ENCODE measurements at regions not wholly inside any gene's neighbourhood (a gene's known extent, or its start where the extent isn't known, plus 50 kb on each side); places are given as distances from the start of the nearest gene placed in this dataset.

DNA sequence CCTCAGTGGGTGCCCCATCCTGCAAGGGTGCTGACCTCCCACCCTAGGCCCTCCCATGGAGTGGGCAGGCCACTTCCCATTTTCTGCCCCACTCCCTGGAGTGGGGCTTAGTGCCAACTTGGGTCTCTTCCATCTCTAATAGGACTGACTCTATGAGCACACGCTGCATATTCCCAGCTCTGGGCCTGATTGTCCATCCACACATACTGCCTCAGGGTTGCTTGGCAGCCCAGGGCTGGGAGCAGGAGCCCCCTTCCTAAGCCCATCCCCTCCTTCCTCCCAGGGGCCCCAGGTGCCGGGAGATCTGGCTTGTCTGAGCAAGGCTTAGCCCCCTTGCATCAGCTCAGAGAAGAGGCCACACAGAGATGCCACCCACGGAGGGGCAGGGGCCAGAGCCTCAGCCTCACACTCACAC, 55.1 kb downstream of the PJA1 start:
- DNase-seq (ENCODE audit: low read depth), result no peak

DNA sequence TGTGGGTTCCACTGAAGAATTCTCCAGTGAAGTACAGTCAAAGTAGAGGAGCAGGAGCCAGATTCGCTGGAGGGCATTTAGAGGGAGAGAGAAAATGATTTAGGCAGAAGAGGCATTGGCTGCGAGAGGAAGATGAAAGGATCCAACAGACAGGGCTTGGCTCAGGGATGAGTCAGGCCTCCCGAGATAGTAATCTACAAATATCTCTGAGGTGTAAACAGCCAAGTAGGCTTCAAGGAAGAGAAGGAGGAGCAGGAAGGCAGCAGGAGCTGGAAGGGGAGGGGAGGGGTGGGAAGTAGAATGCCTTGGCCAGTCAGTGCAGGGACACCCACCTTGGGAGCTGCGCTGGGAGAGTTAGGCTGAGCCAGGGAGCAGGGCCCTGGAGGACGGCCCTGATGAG, 55.5 kb downstream of the PJA1 start:
- DNase-seq (ENCODE audit: low read depth), result peak; percentile 22

DNA sequence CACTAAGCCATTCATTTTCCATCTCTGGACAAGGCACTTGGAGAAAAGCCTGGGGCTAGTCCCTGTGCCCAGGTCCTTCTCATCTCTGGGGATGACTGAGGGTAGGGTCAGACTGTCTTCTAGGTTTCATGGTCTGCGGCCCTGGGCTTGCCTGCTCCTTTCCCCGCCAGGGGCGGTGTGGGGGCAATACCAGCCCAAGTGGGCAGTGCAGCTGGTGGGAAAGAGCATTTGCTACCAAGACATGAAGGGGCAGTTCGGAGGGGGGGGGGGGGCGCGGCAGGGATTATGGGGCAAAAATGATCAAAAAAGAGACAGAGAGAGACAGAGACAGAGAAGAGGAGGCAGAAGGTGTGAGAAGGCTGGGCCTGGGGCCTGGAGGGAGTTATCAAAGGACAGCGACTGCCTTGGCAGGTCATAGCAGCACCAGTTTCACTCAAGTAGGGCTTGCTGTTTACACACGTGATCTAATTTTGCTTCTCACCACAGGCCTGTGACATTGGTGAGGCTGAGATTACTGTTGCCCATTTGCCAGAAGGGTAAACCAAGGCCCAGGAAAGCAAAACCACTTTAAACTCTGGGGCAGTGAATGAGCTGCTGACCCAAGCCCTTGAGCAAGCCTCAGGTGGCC, 56.1 kb downstream of the PJA1 start:
- DNase-seq (ENCODE audit: low read depth), result no peak

DNA sequence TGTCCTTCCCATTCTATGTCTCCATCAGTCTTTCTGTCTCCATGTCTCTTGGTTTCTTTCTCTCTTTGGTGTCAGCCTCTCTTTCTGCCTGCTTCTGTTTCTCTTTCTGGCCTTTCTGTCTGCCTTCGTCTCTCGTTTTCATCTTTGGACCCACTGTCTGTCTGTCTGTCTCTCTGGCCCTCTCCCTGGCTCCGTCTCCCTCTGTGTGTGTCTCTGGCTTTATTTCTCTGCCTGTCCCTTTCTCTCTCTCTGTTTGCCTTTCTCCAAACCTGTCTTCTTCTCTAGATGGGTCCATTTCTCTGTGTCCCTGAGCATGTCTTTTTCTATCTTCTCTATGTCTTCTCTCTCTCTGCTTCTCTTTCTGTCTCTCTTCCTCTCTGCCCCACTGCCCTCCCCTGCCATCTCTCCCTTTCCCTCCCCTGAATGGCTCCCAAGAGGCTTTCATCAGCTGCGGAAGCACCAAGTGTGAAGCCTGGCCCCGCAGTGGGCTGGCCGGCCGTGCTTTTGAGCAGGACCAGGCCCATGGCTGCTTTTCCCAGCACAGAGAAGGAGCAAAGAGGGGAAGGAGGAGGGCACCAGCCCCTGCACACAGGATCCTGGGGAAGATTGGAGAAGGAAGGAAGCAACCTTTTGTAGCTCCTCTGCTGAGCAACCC, 57.4 kb downstream of the PJA1 start:
- no peak for DNase-seq (ENCODE audit: low read depth)

DNA sequence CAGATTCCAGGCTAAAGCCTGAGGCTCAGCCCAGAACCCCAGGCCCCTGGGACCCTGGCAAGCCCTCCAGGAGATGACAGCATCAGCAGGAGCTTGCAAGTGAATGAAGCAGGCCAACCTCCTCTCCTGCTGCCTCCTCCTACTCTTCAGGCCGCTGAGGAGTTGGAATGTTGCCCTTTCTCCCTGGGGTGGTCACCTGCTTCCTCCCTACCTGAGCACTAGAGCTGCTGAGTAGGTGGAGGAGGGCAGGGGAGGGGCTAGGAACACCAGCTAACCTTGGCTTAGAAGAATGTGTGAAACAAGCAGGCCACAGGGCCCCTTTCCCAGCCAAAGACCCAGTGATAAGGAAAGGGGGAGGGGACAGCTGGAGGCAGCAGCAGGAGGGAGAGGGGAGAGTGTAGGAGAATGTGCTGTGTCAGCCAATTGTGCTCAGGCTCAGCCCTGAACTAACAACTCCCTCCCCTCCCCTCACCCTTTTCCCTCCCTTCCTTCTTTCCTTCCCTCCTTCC, 58.0 kb downstream of the PJA1 start:
- DNase-seq (ENCODE audit: low read depth), result no peak

DNA sequence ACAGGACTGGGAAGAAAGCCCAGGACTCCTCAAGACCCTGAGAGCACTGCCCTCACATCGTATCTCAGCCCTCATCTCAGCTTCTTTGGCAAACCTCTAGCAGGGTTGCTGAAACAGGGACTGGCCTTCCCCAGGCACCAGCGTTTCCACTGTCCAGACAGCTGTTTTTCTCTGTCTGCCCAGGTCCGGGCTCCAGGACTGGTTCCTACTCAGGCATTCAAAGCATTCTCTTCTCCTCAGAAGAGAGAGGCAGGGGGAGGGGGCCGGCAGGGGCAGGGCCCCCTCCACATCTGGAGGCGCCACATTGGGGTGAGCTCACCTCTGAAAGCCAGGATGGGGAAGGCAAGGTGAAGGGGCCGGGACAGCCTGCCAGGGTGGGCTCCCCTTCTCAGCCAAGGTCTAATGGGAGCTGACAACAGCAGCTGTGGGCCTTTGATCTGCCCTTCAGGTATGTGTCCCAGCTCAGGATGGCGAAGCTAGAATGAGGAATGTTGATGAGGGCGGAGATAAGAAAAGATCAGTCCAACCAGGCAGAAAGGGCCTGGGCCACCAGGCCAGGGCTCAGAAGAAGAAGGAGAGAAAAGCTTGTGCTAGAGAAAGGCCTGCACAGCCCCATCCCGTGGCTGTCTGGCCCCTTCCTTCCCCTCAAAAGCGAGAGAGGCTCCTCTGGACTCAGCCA, 60.4 kb downstream of the PJA1 start:
- DNase-seq (ENCODE audit: low read depth), result no peak

DNA sequence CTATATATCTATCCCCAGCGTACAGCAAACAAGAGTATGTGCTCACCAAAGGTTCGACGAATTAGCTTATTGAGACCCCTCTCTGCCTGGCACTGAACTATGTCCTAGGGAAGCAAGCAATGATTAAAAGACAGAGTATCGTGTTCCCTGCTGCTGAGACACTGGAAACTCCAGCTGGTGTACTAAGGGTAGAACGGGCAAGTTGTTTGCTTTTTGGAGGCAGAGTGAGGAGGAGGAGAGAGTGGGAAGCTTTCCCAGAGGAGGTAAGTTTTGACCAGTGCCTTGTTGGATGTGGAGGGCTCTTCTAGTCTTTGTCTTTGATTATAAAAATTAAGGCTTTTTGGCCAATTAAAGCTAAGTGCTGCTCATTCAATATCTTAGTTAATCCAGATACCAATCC, 61.7 kb downstream of the PJA1 start:
- DNase-seq (ENCODE audit: low read depth), result no peak

DNA sequence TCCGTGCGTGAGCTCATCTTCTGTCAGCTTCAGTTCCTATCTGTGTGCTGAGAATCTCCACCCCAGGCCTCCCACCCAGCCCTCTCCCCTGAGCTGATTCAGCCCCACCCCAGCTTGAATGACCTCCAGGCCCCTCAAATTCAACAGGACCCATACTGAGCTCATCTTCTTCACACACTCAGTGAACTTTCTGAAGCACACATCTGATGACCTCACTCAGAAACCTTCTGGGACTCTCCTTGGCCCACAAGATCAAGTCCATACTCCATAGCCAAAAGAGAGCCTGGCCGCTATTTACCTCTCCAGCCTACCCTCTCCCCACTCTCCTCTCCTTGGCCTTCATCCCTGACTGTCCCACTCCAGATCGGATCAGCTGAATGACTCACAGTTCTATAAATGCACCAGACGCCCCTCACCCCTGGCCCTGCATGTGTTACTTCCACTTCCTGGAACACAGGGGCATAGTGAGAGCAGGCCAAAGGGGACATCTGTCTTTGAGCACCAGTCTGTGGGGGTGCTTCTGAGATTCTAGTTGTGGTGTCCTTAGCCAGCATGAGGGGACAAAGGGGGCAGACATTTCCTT, 62.5 kb downstream of the PJA1 start:
- DNase-seq (ENCODE audit: low read depth), result peak; percentile 8

DNA sequence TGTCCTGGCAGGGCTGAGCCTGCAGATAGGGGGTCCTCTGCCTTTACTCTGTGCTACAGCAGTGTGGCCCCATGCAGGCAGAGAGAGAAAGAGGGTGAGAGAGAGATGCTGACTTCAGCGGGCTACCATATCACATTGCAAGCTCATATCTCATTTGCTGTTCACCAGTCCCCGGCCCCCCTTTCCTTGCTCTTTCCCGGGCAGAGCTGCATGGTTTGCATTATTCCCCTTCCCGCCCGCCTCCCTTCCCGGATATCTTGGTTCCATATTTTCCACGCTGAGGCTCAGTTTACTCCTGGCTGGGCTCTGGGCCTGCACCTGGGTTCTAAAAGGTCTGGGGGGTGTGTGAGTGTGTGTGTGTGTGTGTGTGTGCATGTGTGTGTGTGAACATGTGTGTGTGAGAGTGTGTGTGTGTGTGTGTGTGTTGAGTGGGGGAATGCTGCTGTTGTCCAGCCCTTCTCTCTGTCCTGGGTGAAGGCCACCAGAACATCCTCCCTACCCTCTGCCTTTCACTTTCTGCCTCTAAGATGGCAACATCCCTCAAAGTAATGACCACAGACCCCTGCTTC, 63.5 kb downstream of the PJA1 start:
- DNase-seq (ENCODE audit: low read depth), result no peak

DNA sequence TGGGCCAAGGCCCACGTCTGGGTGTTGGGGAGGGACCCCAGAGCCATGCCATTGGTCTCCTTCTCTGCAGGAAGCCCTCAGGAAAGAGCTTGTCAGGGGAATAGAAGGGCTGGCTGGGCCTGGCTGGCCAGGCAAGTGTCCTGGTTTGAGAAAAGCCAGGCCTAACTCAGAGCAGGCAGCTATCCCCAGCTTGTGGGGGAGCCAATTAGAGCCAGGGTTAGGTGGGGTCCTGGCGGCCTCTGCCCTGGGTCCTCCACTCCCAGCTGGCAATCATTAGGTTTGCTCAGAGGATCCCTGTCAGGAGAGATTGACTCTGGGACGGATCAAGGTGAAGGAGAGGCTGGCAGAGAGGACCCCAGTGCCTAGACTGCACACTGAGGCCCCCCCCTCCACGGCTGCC, 64.8 kb downstream of the PJA1 start:
- DNase-seq (ENCODE audit: low read depth), result no peak

DNA sequence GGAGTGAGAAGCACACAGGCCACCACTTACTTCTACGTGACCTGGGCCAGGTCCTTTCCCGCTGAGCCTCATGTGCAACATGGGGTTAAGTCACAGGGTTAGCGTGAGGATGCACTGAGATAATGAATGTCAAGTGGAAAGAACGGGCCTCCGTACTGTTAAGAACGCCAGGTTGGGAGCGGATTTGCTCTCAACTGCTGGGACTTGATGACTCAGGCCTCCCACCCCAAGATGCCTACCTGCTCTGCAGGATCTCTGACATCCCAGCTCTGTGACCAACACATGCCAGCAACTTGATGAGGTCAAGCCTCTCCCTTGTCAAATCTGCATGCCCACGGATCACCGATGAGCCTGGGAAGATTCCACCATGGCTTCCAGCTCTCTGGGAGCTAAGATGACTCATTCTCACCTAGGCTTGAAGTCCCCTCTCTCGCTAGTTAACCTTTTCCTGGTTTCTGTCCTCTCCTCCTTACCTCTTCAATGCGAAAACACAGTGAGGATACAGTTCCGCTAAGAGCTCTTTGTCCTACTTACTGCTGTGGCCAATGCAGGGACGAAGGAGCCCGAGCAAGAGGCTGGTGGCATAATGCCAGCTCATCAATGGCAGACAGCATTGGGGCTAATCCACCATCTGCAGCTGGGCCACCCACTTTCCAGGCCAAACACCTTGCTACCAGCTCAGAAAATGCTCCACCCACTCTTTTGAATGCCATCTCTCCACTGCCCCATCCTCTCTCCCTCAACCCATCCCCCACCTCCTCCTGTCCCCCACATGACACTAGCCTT, 67.6 kb downstream of the PJA1 start:
- DNase-seq (ENCODE audit: low read depth), result no peak

DNA sequence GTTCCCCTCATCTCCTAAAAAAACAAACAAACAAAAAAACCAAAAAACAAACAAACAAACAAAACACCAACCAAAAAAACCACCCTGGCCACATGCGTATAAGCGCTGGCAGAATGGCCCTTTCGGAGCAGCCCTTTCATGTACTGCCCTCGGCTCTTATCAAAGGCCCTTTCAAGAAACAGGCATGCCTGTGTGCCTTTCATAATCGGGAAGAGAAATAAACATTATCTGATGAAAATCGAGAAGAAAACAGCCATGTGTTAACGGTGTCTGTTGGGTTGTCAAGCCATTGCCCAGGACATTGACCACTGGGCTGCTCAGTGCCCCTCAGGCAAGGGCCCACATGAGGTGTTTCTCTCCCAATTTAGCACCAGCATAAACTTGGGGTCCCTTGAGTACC, 68.3 kb downstream of the PJA1 start:
- DNase-seq (ENCODE audit: low read depth), result no peak

DNA sequence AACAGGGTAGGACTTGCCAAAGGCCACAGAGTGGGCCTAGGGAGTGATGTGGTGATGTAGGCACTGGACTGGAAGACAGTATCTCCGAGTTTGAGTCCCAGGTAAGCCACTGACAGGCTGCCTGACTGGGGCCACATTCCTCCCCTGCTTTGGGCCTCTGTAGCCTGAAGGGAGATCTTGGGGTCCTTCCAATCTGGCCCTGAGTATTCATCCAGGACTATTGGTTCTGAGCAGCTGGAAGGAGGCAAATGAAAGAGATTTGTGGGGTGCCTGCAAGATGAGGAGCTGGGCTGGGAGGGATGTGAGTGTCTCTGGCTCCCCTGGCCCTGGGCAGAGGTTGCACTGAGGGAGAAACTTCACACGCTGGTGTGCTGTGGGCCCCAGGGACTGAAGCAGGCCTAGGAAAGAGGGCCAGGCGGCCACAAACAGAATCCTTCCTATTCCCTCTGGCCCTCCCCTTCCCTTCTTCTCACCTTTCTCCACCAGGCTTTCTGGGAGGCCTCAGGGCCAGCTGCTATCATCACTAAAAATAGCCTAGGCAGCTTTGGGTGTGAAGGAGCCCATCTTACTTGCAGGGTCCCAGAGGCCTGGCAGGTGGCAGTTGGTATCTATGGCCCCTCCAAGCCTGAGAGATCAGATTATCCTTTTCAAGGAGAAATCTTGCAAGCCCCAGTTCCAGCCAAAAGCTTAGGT, 70.1 kb downstream of the PJA1 start:
- peak; percentile 22 for DNase-seq (ENCODE audit: low read depth)

DNA sequence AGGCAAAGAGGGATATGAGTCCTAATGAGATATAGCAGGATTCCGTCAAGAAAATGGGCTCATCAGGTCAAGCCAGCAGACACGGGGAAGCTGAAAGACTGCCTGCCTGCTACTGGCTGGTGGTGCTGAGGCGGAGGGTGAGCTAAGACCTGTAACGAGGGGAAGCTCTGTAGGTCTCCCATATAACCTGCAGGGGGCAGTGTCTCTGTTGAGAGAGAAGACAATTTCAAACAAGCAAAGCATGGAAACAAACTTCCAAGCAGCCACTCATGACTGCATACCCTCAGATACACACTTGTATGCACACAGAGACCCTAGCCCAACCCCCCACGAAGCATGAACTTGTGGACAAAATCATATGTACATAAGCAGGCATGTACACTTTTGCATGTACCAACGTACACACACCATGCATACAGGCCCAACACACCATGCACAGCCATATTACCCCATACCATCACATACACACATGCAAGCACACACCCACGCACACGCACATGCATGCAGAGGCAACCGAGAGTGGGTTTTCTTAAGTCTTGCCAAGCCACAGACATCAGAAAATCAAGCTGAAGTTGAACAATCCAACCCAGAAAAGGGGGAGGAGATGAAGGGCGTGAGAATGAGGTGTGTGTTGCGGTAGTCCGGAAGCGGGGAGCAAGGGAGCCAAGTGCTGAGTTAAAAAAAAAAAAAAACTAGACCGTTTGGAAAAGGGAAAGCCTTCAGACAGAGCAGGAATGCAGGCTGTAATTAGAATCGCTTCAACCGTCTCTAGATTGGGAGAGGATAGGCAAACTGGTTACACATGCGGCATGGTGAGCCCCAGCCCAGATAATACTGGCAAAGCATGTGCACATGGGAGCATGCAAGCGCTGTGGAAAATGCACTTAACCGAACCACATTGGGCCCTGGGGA, 71.0 kb downstream of the PJA1 start:
- peak; percentile 49 for DNase-seq (ENCODE audit: low read depth)

DNA sequence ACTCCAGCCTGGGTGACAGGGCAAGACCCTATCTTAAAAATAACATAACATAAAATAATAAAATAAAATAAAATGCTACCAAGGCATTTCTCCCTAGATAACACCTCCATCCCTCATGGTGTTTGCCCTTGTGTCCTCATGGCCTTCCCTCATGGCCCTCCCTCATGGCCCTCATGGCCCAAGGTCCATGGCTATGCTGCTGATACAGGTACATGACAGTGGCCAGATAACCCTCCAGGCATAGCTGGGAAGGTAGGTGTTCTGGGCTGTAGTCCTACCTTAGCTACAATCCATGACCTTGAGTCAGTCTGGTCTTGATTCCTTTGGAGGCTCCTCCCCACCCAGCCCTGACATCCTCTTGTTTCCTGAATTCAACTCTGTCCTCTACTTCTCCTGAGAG, 75.2 kb downstream of the PJA1 start:
- DNase-seq (ENCODE audit: low read depth), result no peak

DNA sequence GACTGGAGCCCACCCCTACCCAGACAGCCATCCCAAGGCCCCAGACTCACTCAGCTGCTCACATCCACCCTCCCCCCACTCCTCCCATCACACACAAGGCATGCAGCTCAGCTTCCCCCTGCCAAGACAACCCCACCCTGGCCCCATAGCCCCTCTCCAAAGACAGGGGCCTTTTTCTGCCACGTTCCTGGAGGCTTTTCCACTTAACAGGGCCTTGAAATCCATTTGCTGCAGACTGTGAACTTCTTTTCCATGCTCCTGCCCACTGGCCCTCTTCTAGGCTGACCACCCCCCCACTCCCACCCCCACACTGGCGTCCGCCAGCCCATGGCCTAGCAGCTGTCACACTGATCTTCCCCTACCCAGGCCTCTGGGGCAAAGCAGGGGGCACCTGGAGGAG, 76.0 kb downstream of the PJA1 start:
- no peak for DNase-seq (ENCODE audit: low read depth)

DNA sequence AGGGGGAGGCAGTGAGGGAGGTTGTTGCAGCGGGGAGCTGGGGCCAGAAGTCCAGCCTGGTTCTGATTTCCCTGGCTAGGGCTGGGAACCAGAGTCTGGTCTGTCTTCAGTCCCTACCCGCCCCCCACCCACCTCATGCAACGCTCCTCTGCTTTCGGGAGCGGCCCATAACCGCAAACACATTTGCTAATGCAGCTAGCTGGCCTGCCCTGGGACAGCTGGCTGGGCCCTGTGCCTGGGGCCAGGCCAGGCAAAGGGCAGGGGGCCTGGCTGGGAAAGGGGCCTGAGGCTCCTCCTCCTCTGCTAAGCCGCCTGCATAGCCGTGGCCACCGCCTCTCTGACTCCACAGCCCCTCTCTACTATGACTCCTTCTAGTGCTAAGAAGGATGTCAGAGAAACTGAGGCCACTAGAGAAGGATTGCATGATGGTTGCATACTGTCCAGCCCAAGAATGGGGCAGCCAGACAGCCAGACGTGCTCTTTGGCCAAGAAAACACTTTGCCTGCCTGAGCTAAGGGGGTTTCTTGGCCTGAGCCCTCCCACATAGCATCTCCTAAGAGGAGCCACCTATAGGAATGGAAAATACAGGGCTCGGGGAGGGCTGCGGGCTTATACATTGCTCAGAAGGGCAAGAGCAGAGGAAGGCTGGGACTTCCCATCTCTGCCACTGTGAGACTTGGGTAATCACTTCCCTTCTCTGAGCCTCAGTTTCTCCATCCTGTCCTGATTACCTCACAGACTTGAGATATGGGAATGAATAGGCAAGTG, 76.9 kb downstream of the PJA1 start:
- DNase-seq (ENCODE audit: low read depth), result peak; percentile 63

DNA sequence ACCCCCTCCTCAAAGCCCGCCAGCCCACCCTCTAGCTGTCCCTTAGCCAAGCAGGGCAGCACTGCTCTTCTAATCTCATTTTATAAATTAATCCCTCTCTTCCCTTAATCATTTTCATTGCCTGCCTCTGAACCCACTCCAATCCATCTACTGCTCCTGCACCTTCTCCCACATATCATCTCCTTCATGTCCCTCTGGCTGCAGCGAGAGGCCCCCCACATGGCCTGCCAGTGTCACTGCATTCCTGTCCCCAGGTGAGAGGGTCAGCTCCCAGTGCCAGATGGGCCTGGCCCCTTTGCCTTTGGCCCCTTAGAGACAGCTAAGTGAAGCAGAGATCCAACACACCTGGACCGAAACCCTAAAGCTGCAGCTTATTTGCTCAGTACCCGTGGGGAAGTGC, 79.4 kb downstream of the PJA1 start:
- DNase-seq (ENCODE audit: low read depth), result no peak

DNA sequence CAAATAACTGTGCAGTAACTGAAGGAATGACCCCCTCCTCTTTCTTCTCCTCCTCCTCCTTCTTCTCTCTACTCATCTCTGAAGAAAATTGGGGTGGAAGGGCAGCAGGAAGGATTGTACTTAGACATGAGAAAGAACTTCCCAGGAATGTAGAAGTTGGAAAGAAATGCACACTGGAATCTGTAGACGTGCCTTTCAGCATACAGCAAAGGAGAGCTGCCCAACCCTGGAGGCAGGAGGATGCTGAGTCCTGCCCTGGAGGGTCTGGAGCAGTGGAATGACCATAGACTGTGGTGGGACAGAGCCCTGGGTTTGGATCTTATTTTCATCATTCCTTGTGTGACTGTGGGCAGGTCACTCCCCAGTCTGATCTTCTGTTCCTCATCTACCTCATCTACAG, 80.1 kb downstream of the PJA1 start:
- no peak for DNase-seq (ENCODE audit: low read depth)

All from myocyte (in vitro differentiated cells).